ENCODE measurements at regions not wholly inside any gene's neighbourhood (a gene's known extent, or its start where the extent isn't known, plus 50 kb on each side); places are given as distances from the start of the nearest gene placed in this dataset.

GRCh38 chr6:92623431-92623830 is 795.9 kb downstream of the EPHA7 start:
- H3K4me1 ChIP-seq (ENCODE audit: insufficient read depth, low read length) = no peaks in the 10 kb centered on the region
- H3K23ac ChIP-seq (ENCODE audit: insufficient read length, low read depth, low read length) = no peak overlapping the region
- no peak overlapping the region for H2BK12ac ChIP-seq (ENCODE audit: insufficient read length, low read depth, low read length)
- no peak overlapping the region for H3K9ac ChIP-seq (ENCODE audit: extremely low read depth, insufficient read length, low read length)
- no CpG with 5 or more reads among the region's 2 CpGs for WGBS (ENCODE audit: extremely low coverage, insufficient read length, low lambda C conversion rate)
- no peaks in the 10 kb centered on the region for H3K79me1 ChIP-seq (ENCODE audit: insufficient read depth, low read depth, low read length, poor library complexity, severe bottlenecking)
- H3K56ac ChIP-seq (ENCODE audit: insufficient read length, low read depth, low read length) = no peak overlapping the region
- no peak overlapping the region for H2BK15ac ChIP-seq (ENCODE audit: low read depth, low read length)
- no peak overlapping the region for H3T11ph ChIP-seq (ENCODE audit: low read length)
- Mint-ChIP-seq H3K4me3 (no peak overlapping the region), H3K36me3 (ENCODE audit: insufficient read depth in 1 of 3, low read depth in 3 of 3) (peaks cover 0 to 3% (median 0%) of the 10 kb centered on the region in 3 experiments; a peak in 3 of 7 replicates), H3K27me3 (ENCODE audit: low read depth) (no peaks in the 10 kb centered on the region; the same call in none of the 2 replicates), H3K4me1 (no peaks in the 10 kb centered on the region), H3K27ac (peak overlapping the region in 1 of 3 experiments; percentile 35; a peak in 1 of 7 replicates), H3K9me3 (peaks cover 12% of the 10 kb centered on the region in 2 experiments; a peak in 4 of 5 replicates)
- H3K4me2 ChIP-seq (ENCODE audit: insufficient read depth, insufficient read length, low read length) = no peak overlapping the region
- no peaks in the 10 kb centered on the region for H4K20me1 ChIP-seq (ENCODE audit: control insufficient read depth, insufficient read depth, insufficient read length)
- no peak overlapping the region for H2BK5ac ChIP-seq (ENCODE audit: insufficient read length, low read length)
- H3K14ac ChIP-seq (ENCODE audit: insufficient read depth, low read length) = no peak overlapping the region
- H4K8ac ChIP-seq (replicated peaks; ENCODE audit: insufficient read length, low read depth, low read length) = no peak overlapping the region
- H2AK5ac ChIP-seq (ENCODE audit: insufficient read length, low read length) = no peak overlapping the region
- no peaks in the 10 kb centered on the region for H3K23me2 ChIP-seq (ENCODE audit: insufficient read length, low read depth, low read length, poor library complexity, severe bottlenecking)
- no peak overlapping the region for H2BK120ac ChIP-seq (ENCODE audit: low read depth, low read length, poor library complexity, severe bottlenecking)
- no peak overlapping the region for H4K5ac ChIP-seq (ENCODE audit: insufficient read length, low read depth, low read length)
- H3K79me2 ChIP-seq (ENCODE audit: insufficient read depth, low read length) = no peaks in the 10 kb centered on the region
- no peaks in the 10 kb centered on the region for H3K27me3 ChIP-seq (ENCODE audit: insufficient read depth, low read length)
- H3K27ac ChIP-seq (ENCODE audit: insufficient read length, low read depth, low read length) = no peak overlapping the region
- H3K9me3 ChIP-seq (ENCODE audit: control insufficient read depth, low read depth, low read length) = no peaks in the 10 kb centered on the region
- no peak overlapping the region for H2BK20ac ChIP-seq (ENCODE audit: low read depth, low read length, poor library complexity, severe bottlenecking)
- no peak overlapping the region for H2AFZ ChIP-seq (ENCODE audit: low read length)
- TF ChIP-seq CTCF (conservative IDR thresholded peaks at IDR 0.05) = no peak
- H3K18ac ChIP-seq (ENCODE audit: insufficient read length, low read depth, low read length) = no peak overlapping the region
- no peak overlapping the region for H4K91ac ChIP-seq (ENCODE audit: insufficient read length, low read depth, low read length)
- no peak overlapping the region for H3K4ac ChIP-seq (ENCODE audit: low read depth, low read length)
- no peak for DNase-seq

Data from H9 (cell line).